Activated CD4-positive, alpha-beta T cell treated with anti-CD3 and anti-CD28 coated beads, Interleukin-2, amount 10 ng/mL, durations not matched to agents 7 days and 5 days (primary cell): ENCODE measurements at regions not wholly inside any gene's neighbourhood (a gene's known extent, or its start where the extent isn't known, plus 50 kb on each side); places are given as distances from the start of the nearest gene placed in this dataset.
"Not testable (repeated sequence)": the region's sequence is repeated elsewhere in the genome, so short reads cannot be mapped to it uniquely, and the experiment has no call there.

Experiments
- CTCF ChIA-PET: fragments of 350-600 bp; sonication (Branson Sonifier 250); formaldehyde crosslinking; loops from one replicate; lab custom pipeline; 2021; ENCODE audit warnings: antibody characterized with exemption; lab: Charles Lee
- POLR2A ChIA-PET: fragments of 350-600 bp; sonication (Branson Sonifier 250); formaldehyde crosslinking; loops from one replicate; lab custom pipeline; 2021; ENCODE audit warnings: antibody characterized with exemption; lab: Charles Lee
- DNase-seq: peaks from one replicate; pipeline ENCODE4 v3.0.0-alpha.2; 2020
- H3K27ac Mint-ChIP-seq: one replicate; pipeline ENCODE4 v1.8.0; 2021; ENCODE audit warnings: mild to moderate bottlenecking, moderate library complexity, mixed read lengths
- H3K27me3 Mint-ChIP-seq: one replicate; pipeline ENCODE4 v1.8.0; 2021; ENCODE audit warnings: mixed read lengths
- H3K36me3 Mint-ChIP-seq: one replicate; pipeline ENCODE4 v1.8.0; 2021; ENCODE audit warnings: low read depth, mixed read lengths
- H3K4me1 Mint-ChIP-seq: one replicate; pipeline ENCODE4 v1.8.0; 2021; ENCODE audit warnings: mixed read lengths
- H3K4me3 Mint-ChIP-seq: one replicate; pipeline ENCODE4 v1.8.0; 2021; ENCODE audit warnings: mild to moderate bottlenecking, moderate library complexity, mixed read lengths
- H3K9me3 Mint-ChIP-seq: one replicate; pipeline ENCODE4 v1.8.0; 2021; ENCODE audit warnings: mixed read lengths

DNA sequence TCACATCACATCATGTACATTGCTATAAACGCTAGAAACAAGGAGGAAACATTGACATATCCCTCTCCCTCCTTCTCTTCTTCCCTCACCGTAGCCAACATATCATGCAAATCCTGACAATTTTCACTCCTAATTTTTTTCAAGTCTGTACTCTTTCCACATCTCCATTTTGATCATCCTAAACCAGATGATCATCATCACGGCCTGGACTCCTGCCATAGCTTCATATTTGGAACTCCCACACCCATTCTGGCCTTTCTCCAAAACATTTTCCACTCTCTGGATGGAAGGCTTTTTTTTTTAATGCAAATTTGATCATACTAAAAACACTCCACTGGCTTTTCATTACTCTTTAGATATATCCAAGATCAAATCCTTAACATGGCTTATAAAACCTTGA is 248.0 kb upstream of the CNTN3 start:
- DNase-seq: no peak
- Mint-ChIP-seq H3K4me1 (no peaks in the 10 kb centered on the region), H3K27ac (no peak overlapping the region), H3K4me3 (no peak overlapping the region), H3K9me3 (no peaks in the 10 kb centered on the region), H3K27me3 (no peaks in the 10 kb centered on the region), H3K36me3 (no peaks in the 10 kb centered on the region)
- POLR2A ChIA-PET: no interaction called here
- CTCF ChIA-PET: no interaction called here

DNA sequence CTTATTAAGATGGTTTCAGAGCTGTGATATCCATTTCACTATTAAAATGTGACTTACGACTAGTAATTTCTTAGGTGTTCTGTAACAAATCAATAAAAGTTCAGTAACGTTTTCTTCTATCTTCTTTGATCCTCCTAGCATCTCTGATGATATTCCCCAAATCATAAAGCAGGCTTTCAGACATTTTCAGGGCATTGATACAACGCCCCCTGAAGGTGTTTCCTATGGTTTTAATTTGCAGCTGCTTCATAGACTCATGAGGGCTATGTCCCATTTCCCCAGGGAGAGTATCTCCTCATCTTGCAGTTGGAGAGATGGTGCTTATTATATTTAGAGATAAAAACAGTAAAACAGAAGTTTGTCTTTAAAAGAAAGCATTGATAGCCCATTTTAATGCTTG is 246.8 kb upstream of the CNTN3 start:
- POLR2A ChIA-PET: no interaction called here
- no peaks in the 10 kb centered on the region for H3K27me3 Mint-ChIP-seq
- no peak overlapping the region for H3K27ac Mint-ChIP-seq

DNA sequence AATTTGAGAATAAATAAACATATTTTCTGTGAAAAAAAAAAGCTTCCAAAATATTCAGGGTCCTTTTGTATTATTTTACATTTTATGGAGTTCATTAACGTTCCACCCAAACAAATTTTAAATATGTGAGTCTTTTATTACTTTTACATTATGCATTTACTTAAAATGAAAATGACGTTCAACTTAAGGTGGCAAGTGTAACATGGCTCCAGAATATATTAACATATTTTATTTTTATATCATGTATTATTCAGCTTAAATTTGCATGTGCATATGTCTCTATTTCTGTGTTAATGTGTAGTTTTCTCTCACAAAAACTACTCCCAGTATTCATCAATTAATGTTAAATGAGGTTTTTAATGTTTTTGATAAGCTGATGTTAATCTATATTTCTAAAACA is 243.6 kb upstream of the CNTN3 start:
- Mint-ChIP-seq H3K27ac (no peak overlapping the region), H3K27me3 (no peaks in the 10 kb centered on the region)
- CTCF ChIA-PET: interaction anchor here (0.6 kb wide), 1 partner anchor 877 kb away, joined by 4 read pairs; no protein-coding TSS in a partner anchor

More for the DNA sequence above, 246.8 kb upstream of the CNTN3 start:
- Mint-ChIP-seq H3K4me3 (no peak overlapping the region), H3K36me3 (no peaks in the 10 kb centered on the region), H3K4me1 (no peaks in the 10 kb centered on the region), H3K9me3 (no peaks in the 10 kb centered on the region)
- DNase-seq: no peak
- CTCF ChIA-PET: no interaction called here

DNA sequence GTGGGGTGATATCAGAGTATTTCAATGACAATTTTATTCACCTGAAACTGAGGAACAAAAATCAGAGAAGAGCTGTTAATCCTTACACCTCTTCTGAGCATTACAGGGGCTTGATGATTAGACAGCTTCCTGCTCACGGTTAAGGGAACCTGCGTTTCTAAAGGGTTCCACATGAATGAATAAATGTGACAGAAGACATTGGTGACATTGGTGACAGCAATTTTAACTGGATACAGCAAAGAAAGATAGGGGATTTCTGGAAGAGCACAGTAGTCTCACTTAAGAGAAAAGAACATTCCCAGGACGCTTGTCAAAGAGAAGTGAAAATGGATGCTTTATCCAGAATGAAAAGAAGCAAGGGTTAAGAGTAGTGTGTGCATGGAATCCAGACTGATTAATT is 235.9 kb upstream of the CNTN3 start:
- CTCF ChIA-PET: no interaction called here
- DNase-seq: no peak
- peaks cover 6% of the 10 kb centered on the region for H3K9me3 Mint-ChIP-seq
- no peak overlapping the region for H3K4me3 Mint-ChIP-seq
- no peaks in the 10 kb centered on the region for H3K4me1 Mint-ChIP-seq
- POLR2A ChIA-PET: no interaction called here
- no peak overlapping the region for H3K27ac Mint-ChIP-seq
- H3K36me3 Mint-ChIP-seq: no peaks in the 10 kb centered on the region
- H3K27me3 Mint-ChIP-seq: no peaks in the 10 kb centered on the region

More for the DNA sequence above, 243.6 kb upstream of the CNTN3 start:
- H3K36me3 Mint-ChIP-seq: no peaks in the 10 kb centered on the region
- no peaks in the 10 kb centered on the region for H3K4me1 Mint-ChIP-seq
- DNase-seq: no peak
- POLR2A ChIA-PET: no interaction called here
- H3K9me3 Mint-ChIP-seq: no peaks in the 10 kb centered on the region
- H3K4me3 Mint-ChIP-seq: no peak overlapping the region

DNA sequence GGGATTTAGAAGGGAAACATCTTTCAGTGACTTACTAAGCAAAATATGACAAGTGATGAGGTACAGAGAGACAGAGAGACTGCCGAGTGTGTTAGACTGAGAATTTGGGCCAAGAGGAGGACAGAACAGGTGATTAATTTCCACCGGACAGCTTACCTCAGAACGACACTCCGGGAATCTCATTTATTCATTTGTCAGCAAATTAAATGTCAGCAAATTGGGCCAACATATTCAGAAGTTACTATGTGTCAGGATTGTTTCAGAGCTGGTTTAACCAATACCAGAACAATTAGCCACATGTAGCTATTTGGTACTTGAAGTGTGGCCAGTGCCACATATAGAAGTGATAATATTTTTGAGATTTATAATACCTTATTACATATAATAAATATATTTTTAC is 232.6 kb upstream of the CNTN3 start:
- H3K36me3 Mint-ChIP-seq: no peaks in the 10 kb centered on the region
- no peak for DNase-seq
- ChIA-PET CTCF (no interaction called here), POLR2A (no interaction called here)
- peaks cover 6% of the 10 kb centered on the region for H3K9me3 Mint-ChIP-seq
- no peaks in the 10 kb centered on the region for H3K27me3 Mint-ChIP-seq
- no peak overlapping the region for H3K4me3 Mint-ChIP-seq
- no peak overlapping the region for H3K27ac Mint-ChIP-seq
- no peaks in the 10 kb centered on the region for H3K4me1 Mint-ChIP-seq

DNA sequence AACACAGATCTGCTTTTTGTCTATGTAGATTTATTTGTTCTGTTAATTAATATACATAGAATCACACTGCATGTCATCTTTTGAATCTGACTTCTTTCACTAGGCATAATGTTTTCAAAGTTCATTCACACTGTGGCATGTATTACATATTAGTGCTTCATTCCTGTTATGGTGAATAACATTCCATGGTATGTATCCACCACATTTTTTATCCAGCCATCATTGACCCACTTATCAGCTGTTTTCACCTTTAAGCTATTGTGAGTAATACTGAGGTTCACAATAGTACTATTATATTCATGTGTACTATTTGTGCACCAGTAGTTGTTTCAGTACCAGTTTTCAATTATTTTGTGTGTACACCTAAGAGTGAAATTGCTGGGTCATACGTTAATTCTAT is 230.6 kb upstream of the CNTN3 start:
- no peak for DNase-seq
- no peaks in the 10 kb centered on the region for H3K27me3 Mint-ChIP-seq
- no peaks in the 10 kb centered on the region for H3K36me3 Mint-ChIP-seq
- ChIA-PET POLR2A (no interaction called here), CTCF (no interaction called here)
- no peaks in the 10 kb centered on the region for H3K4me1 Mint-ChIP-seq
- no peak overlapping the region for H3K27ac Mint-ChIP-seq
- no peak overlapping the region for H3K4me3 Mint-ChIP-seq
- H3K9me3 Mint-ChIP-seq: peaks cover 3% of the 10 kb centered on the region

DNA sequence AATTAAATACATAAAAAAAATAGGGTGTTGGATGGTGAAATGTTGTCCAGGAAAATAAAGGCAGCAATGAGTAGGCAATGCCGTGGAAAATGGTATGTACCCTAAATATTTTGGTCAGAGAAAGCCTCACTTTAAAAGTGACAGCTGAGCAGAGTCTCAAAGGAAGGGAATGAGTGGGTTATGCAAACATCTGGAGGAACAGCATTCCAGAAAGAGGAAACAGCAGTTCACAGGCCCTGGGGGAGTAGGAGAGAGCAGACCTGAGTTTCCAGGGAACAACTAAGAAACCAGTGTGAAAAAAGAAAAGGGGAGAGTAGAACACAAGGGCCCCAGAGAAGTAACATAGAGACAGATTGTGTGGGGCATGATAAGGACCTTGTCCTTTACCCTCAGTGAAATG is 230.0 kb upstream of the CNTN3 start:
- H3K4me3 Mint-ChIP-seq: no peak overlapping the region
- CTCF ChIA-PET: interaction anchor here (0.6 kb wide), 1 partner anchor 303 kb away, joined by 4 read pairs; no protein-coding TSS in a partner anchor
- DNase-seq: no peak
- H3K9me3 Mint-ChIP-seq: peaks cover 3% of the 10 kb centered on the region
- H3K27ac Mint-ChIP-seq: no peak overlapping the region
- H3K36me3 Mint-ChIP-seq: no peaks in the 10 kb centered on the region
- POLR2A ChIA-PET: no interaction called here
- H3K27me3 Mint-ChIP-seq: no peaks in the 10 kb centered on the region
- no peaks in the 10 kb centered on the region for H3K4me1 Mint-ChIP-seq

DNA sequence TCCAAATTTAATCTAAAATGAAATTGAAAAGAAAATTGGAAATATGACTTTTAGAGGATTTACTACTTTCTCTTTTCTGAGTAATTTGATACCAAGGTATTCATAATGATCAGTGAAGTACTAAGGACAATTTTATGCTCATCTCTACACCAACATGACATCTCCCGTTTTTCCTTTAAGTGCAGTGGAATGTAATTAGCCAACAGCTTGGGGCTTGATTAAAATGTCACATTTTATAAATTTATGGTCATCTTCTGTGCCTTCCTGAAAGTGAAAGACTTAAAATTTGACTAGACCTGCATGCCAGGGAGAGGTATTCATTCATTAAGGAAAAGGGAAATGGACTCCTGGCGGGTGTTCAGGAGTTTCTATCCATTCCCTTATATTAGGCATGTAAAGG is 228.2 kb upstream of the CNTN3 start:
- Mint-ChIP-seq H3K27ac (no peak overlapping the region), H3K4me1 (no peaks in the 10 kb centered on the region), H3K36me3 (no peaks in the 10 kb centered on the region), H3K4me3 (no peak overlapping the region), H3K9me3 (peaks cover 3% of the 10 kb centered on the region), H3K27me3 (no peaks in the 10 kb centered on the region)
- no peak for DNase-seq
- POLR2A ChIA-PET: no interaction called here
- CTCF ChIA-PET: no interaction called here

DNA sequence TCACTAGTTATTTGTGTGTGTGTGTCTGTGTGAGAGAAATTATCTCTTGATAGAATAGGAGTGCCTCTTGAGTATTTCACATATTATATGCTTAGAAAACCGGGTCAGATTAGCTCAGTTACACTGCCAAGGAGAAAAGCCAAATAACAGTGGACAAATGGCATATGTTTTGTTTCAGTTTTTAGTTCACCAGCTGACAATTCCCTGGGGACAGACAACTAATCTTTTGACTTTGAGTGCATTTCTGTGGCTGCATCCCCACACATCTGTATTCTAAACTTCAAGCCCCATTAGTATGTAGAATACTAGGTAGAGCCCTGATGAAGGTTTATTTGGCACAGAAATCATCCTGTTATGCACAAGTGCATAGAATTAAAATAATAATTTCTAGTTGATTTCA is 227.7 kb upstream of the CNTN3 start:
- Mint-ChIP-seq H3K36me3 (no peaks in the 10 kb centered on the region), H3K27ac (no peak overlapping the region), H3K4me1 (no peaks in the 10 kb centered on the region), H3K4me3 (no peak overlapping the region), H3K9me3 (peaks cover 3% of the 10 kb centered on the region), H3K27me3 (no peaks in the 10 kb centered on the region)
- ChIA-PET POLR2A (no interaction called here), CTCF (no interaction called here)
- DNase-seq: no peak

DNA sequence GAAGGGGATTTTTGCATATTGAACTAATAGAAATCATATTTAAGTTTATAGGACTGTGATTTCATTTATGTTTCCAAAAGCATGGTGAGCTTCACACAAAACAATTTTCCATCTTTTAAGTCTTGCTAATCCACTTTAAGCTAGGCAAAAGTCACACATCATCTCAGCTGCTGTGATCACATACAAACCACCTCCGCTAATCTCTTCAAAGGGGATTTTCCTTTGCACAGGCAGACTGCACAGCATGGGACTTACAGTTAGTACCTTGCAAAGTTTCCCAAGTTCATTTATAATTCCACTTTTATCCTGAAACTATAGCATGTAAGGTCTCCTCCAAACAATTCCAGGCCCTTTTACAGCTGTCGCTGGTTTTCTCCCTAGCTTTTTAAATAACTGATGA is 225.1 kb upstream of the CNTN3 start:
- Mint-ChIP-seq H3K27ac (no peak overlapping the region), H3K27me3 (no peaks in the 10 kb centered on the region), H3K4me1 (no peaks in the 10 kb centered on the region), H3K9me3 (no peaks in the 10 kb centered on the region), H3K4me3 (no peak overlapping the region), H3K36me3 (no peaks in the 10 kb centered on the region)
- no peak for DNase-seq
- ChIA-PET POLR2A (no interaction called here), CTCF (no interaction called here)

DNA sequence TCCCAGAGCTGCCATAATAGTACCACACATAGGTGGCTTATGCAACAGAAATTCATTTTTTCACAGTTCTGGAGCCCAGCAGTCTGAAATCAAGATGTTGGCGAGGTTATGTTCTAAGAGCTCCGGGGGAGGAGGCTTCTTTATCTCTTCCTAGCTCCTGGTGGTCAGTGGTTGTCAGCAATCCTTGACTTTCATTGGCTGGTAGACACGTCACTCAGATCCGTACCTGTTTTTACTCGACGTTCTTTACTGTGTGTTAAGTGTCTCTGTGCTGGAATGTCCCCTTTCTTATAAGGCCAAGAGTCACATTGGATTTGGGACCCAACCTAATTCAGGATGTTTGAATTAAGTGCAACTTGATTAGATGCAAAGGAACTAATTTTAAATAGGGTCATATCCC is 218.5 kb upstream of the CNTN3 start:
- H3K27ac Mint-ChIP-seq: no peak overlapping the region
- H3K9me3 Mint-ChIP-seq: no peaks in the 10 kb centered on the region
- CTCF ChIA-PET: no interaction called here
- POLR2A ChIA-PET: no interaction called here
- H3K36me3 Mint-ChIP-seq: no peaks in the 10 kb centered on the region
- H3K27me3 Mint-ChIP-seq: no peaks in the 10 kb centered on the region
- H3K4me3 Mint-ChIP-seq: no peak overlapping the region
- no peak for DNase-seq
- no peaks in the 10 kb centered on the region for H3K4me1 Mint-ChIP-seq

DNA sequence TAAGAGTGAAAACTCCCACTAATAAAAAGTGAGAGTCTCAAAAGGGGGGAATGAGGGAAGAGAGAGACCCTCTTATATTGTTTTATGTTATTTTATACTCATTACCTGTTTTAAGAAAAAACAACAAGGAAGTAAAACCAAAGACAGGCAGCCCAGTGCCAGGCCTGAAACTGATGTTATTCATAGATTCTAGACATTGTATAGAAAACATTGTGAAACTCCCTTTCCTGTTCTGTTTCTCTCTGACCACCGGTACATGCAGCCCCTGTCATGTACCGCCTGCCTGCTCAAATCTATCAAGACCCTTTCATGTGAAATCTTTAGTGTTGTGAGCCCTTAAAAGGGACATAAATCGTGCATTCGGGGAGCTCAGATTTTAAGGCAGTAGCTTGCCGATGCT is 216.4 kb upstream of the CNTN3 start:
- H3K4me3 Mint-ChIP-seq, H3K4me1 Mint-ChIP-seq, H3K27ac Mint-ChIP-seq, CTCF ChIA-PET, H3K36me3 Mint-ChIP-seq, H3K9me3 Mint-ChIP-seq, POLR2A ChIA-PET, H3K27me3 Mint-ChIP-seq, DNase-seq: not testable (repeated sequence)

DNA sequence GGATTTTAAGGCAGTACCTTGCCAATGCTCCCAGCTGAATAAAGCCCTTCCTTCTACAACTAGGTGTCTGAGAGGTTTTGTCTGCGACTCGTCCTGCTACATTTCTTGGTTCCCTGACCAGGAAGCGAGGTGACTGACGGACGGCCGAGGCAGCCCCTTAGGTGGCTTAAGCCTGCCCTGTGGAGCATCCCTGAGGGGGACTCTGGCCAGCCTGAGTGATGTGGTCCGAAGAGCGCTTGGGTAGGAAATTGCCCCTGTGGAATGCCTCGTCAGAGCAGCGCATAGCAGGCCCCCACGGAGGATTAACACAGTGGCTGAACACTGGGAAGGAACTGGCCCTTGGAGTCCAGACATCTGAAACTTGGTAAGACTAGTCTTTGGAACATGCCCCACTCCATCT is 210.9 kb upstream of the CNTN3 start:
- peaks cover 12% of the 10 kb centered on the region for H3K9me3 Mint-ChIP-seq
- H3K4me1 Mint-ChIP-seq, CTCF ChIA-PET, H3K36me3 Mint-ChIP-seq, DNase-seq, H3K27ac Mint-ChIP-seq, H3K27me3 Mint-ChIP-seq, H3K4me3 Mint-ChIP-seq, POLR2A ChIA-PET: not testable (repeated sequence)

DNA sequence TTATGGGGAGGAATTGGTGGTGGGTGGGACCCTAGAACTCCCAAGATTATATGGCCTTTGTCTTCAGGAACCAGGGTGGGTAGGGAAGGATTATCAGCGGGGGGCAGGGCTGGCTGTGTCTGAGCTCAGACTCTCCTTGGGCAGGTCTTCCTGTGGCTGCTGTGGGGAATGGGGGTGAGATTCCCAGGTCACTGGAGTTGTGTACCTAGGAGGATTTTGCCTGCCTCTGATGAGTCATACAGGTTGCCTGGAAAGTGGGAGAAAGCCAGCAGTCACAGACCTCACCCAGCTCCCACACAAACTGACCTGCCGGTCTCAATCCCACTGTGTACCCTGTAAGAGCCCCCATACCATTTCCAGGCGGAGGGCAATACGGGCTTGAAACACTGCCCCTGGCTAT is 209.9 kb upstream of the CNTN3 start:
- H3K27me3 Mint-ChIP-seq: no peaks in the 10 kb centered on the region
- H3K27ac Mint-ChIP-seq: no peak overlapping the region
- no peak overlapping the region for H3K4me3 Mint-ChIP-seq
- no peak for DNase-seq
- H3K4me1 Mint-ChIP-seq: no peaks in the 10 kb centered on the region
- H3K36me3 Mint-ChIP-seq: no peaks in the 10 kb centered on the region
- peaks cover 17% of the 10 kb centered on the region for H3K9me3 Mint-ChIP-seq
- ChIA-PET POLR2A (no interaction called here), CTCF (no interaction called here)
